Right ventricle myocardium superior (tissue), 1 donor: ENCODE measurements at regions not wholly inside any gene's neighbourhood (a gene's known extent, or its start where the extent isn't known, plus 50 kb on each side); places are given as distances from the start of the nearest gene placed in this dataset.
"Not testable (repeated sequence)": the region's sequence is repeated elsewhere in the genome, so short reads cannot be mapped to it uniquely, and the experiment has no call there.

Experiments
- ATAC-seq: fragments of 200-7000 bp; cut with Tn5 transposase; one replicate; pipeline ENCODE4 v1.9.1; 2020; ENCODE audit warnings: mild to moderate bottlenecking; ENCODE audit not compliant: poor library complexity
- DNase-seq: peaks from one replicate; pipeline ENCODE4 v3.0.0-alpha.2; 2020
- intact Hi-C: fragments of 100-400 bp; cut with DNase I; formaldehyde crosslinking; loops from one replicate; pipeline ENCODE4 v1.11.2; 2022
- donor health status: DM: no; HTN: yes; CAD: no; lungs with severe emphysema.

- no peak for DNase-seq
- no peak for ATAC-seq
- intact Hi-C loops, result no loop called here
Measured at GRCh38 chr5:17995997-17996396, 361.7 kb downstream of the TAF11L14 start.

GRCh38 chr5:17999858-18000257 lies 365.6 kb downstream of the TAF11L14 start:
- intact Hi-C loops, result no loop called here

GRCh38 chr5:18000744-18001143 lies 366.5 kb downstream of the TAF11L14 start:
- intact Hi-C loops, result no loop called here
- no peak for ATAC-seq
- no peak for DNase-seq

More at GRCh38 chr5:17999858-18000257, 365.6 kb downstream of the TAF11L14 start:
- ATAC-seq (no peak), DNase-seq (no peak)

- ATAC-seq, result no peak
- DNase-seq, result no peak
- intact Hi-C loops, result no loop called here
Measured at GRCh38 chr5:18003312-18003711, 369.1 kb downstream of the TAF11L14 start.

GRCh38 chr5:18003784-18004183 lies 369.5 kb downstream of the TAF11L14 start:
- ATAC-seq, result no peak
- intact Hi-C loops, result no loop called here
- DNase-seq, result no peak

GRCh38 chr5:18006235-18006634 lies 372.0 kb downstream of the TAF11L14 start:
- ATAC-seq, intact Hi-C loops, DNase-seq: not testable (repeated sequence)

- no peak for DNase-seq
- no peak for ATAC-seq
- intact Hi-C loops, result no loop called here
Measured at GRCh38 chr5:18008940-18009339, 374.7 kb downstream of the TAF11L14 start.

GRCh38 chr5:18010053-18010452 lies 375.8 kb downstream of the TAF11L14 start:
- DNase-seq, result no peak
- no peak for ATAC-seq
- intact Hi-C loops, result no loop called here

- intact Hi-C loops, result no loop called here
- DNase-seq (no peak), ATAC-seq (no peak)
Measured at GRCh38 chr5:18018472-18018871, 384.2 kb downstream of the TAF11L14 start.

- intact Hi-C loops, result no loop called here
- DNase-seq (no peak), ATAC-seq (no peak)
Measured at GRCh38 chr5:18023275-18023674, 389.0 kb downstream of the TAF11L14 start.

- no peak for ATAC-seq
- no peak for DNase-seq
- intact Hi-C loops, result no loop called here
Measured at GRCh38 chr5:18023986-18024385, 389.7 kb downstream of the TAF11L14 start.

GRCh38 chr5:18024542-18024941 lies 390.3 kb downstream of the TAF11L14 start:
- ATAC-seq, result no peak
- no peak for DNase-seq
- intact Hi-C loops, result no loop called here

- intact Hi-C loops, result no loop called here
- ATAC-seq (no peak), DNase-seq (no peak)
Measured at GRCh38 chr5:18027241-18027867, 393.1 kb downstream of the TAF11L14 start.

GRCh38 chr5:18028036-18028435 lies 393.8 kb downstream of the TAF11L14 start:
- ATAC-seq (no peak), DNase-seq (no peak)
- intact Hi-C loops, result no loop called here

- ATAC-seq (no peak), DNase-seq (no peak)
- intact Hi-C loops, result no loop called here
Measured at GRCh38 chr5:18032744-18033143, 398.5 kb downstream of the TAF11L14 start.

- no peak for DNase-seq
- intact Hi-C loops, result no loop called here
- no peak for ATAC-seq
Measured at GRCh38 chr5:18036531-18036930, 402.3 kb downstream of the TAF11L14 start.

GRCh38 chr5:18037718-18038117 lies 403.5 kb downstream of the TAF11L14 start:
- ATAC-seq (no peak), DNase-seq (no peak)
- intact Hi-C loops, result no loop called here

GRCh38 chr5:18043344-18043743 lies 409.1 kb downstream of the TAF11L14 start:
- DNase-seq (no peak), ATAC-seq (no peak)
- intact Hi-C loops, result no loop called here

GRCh38 chr5:18048449-18048848 lies 414.2 kb downstream of the TAF11L14 start:
- intact Hi-C loops, result no loop called here
- DNase-seq, result no peak

GRCh38 chr5:18050345-18050744 lies 416.1 kb downstream of the TAF11L14 start:
- intact Hi-C loops, result no loop called here
- DNase-seq, result no peak
- no peak for ATAC-seq

More at GRCh38 chr5:18048449-18048848, 414.2 kb downstream of the TAF11L14 start:
- ATAC-seq, result no peak

- no peak for ATAC-seq
- intact Hi-C loops, result no loop called here
- no peak for DNase-seq
Measured at GRCh38 chr5:18050776-18051175, 416.5 kb downstream of the TAF11L14 start.
